HEK293 (cell line): ENCODE measurements at regions not wholly inside any gene's neighbourhood (a gene's known extent, or its start where the extent isn't known, plus 50 kb on each side); places are given as distances from the start of the nearest gene placed in this dataset.

Experiments
- CTCF ChIP-seq: fragments of 450-650 bp; formaldehyde crosslinking; IDR thresholded peaks from 2 replicates; pipeline ENCODE4 v1.5.1; 2016; ENCODE audit warnings: missing biosample characterization, missing genetic modification characterization
- SALL2 ChIP-seq: fragments of 450-650 bp; formaldehyde crosslinking; IDR thresholded peaks from 2 replicates; pipeline ENCODE4 v1.5.0; 2017; ENCODE audit warnings: missing biosample characterization, mild to moderate bottlenecking, missing genetic modification characterization, borderline replicate concordance
- ZNF274 ChIP-seq, 2 experiments: fragments of 200-500 bp in 1 of 2; fragments of 450-650 bp in 1 of 2; sonication (Bioruptor generic) in 1 of 2; formaldehyde crosslinking in 1 of 2; IDR thresholded peaks; 2 replicates each; pipeline versions ENCODE4 v1.5.1 to v1.6.1; 2014 to 2016; ENCODE audit warnings: borderline replicate concordance in 1 of 2, inconsistent platforms in 1 of 2, low read length in 1 of 2, missing biosample characterization in 1 of 2, missing genetic modification characterization in 1 of 2

GRCh38 chr11:122232985-122233384 is 117.0 kb upstream of the BLID start:
- TF ChIP-seq CTCF (tag by site-specific recombination), result no peak
- TF ChIP-seq ZNF274 (IDR thresholded peaks at IDR 0.05; ENCODE audit: low read length), result no peak
- no peak for TF ChIP-seq ZNF274 (tag by site-specific recombination; IDR thresholded peaks at IDR 0.05; ENCODE audit: borderline replicate concordance)
- TF ChIP-seq SALL2 (tag by site-specific recombination), result no peak
